DND-41 (cell line): ENCODE measurements at regions not wholly inside any gene's neighbourhood (a gene's known extent, or its start where the extent isn't known, plus 50 kb on each side); places are given as distances from the start of the nearest gene placed in this dataset.
A peak's percentile ranks its signal among the peaks of the same experiment; 100 is the strongest.

ENCODE experiments used
- ATAC-seq: fragments of 200-7000 bp; cut with Tn5 transposase; 3 replicates; pipeline ENCODE4 v1.9.1; 2021; ENCODE audit warnings: low read depth; ENCODE audit not compliant: insufficient read depth
- DNase-seq: peaks from one replicate; pipeline ENCODE4 v3.0.0-alpha.2; 2020
- H2AFZ ChIP-seq: 2 replicates; pipeline ENCODE4 v1.6.0; 2012; ENCODE audit warnings: low read depth, low read length
- H3K27ac ChIP-seq: 2 replicates; pipeline ENCODE4 v1.5.1; 2012; ENCODE audit warnings: low read length, inconsistent platforms
- H3K27me3 ChIP-seq: fragments of 200-600 bp; sonication (generic); 2 replicates; pipeline ENCODE4 v1.6.0; 2012; ENCODE audit warnings: low read length, mild to moderate bottlenecking, inconsistent platforms; ENCODE audit not compliant: insufficient read depth, poor library complexity
- H3K36me3 ChIP-seq: 2 replicates; pipeline ENCODE4 v1.5.1; 2012; ENCODE audit warnings: low read length, inconsistent platforms; ENCODE audit not compliant: insufficient read depth
- H3K4me1 ChIP-seq: 2 replicates; pipeline ENCODE4 v1.5.1; 2012; ENCODE audit warnings: mild to moderate bottlenecking, low read length; ENCODE audit not compliant: insufficient read depth
- H3K4me2 ChIP-seq: 2 replicates; pipeline ENCODE4 v1.6.0; 2012; ENCODE audit warnings: mild to moderate bottlenecking, moderate library complexity, low read length, inconsistent platforms; ENCODE audit not compliant: insufficient read depth
- H3K4me3 ChIP-seq, 2 experiments: fragments of 200-600 bp in 1 of 2; shearing (Covaris generic) in 1 of 2; 2 replicates each; pipeline ENCODE4 v1.5.1; 2012 to 2016; ENCODE audit warnings: inconsistent platforms in 2 of 2, low read length in 2 of 2, mild to moderate bottlenecking in 2 of 2, low read depth in 1 of 2, moderate library complexity in 1 of 2
- H3K79me2 ChIP-seq: 2 replicates; pipeline ENCODE4 v1.6.0; 2012; ENCODE audit warnings: low read length, inconsistent platforms; ENCODE audit not compliant: insufficient read depth
- H3K9ac ChIP-seq: 2 replicates; pipeline ENCODE4 v1.6.0; 2012; ENCODE audit warnings: low read depth, mild to moderate bottlenecking, inconsistent platforms, low read length, moderate library complexity
- H3K9me3 ChIP-seq: 2 replicates; pipeline ENCODE4 v1.5.1; 2012; ENCODE audit warnings: low read length, moderate library complexity, mild to moderate bottlenecking, inconsistent platforms; ENCODE audit not compliant: insufficient read depth, severe bottlenecking
- H4K20me1 ChIP-seq: 2 replicates; pipeline ENCODE4 v1.6.0; 2012; ENCODE audit warnings: low read length; ENCODE audit not compliant: insufficient read depth
- EZH2 ChIP-seq: IDR thresholded peaks from 3 replicates; pipeline ENCODE4 v1.6.1; 2012; ENCODE audit warnings: borderline replicate concordance, low read depth, mild to moderate bottlenecking, moderate library complexity, low read length, inconsistent platforms; ENCODE audit not compliant: severe bottlenecking
- TF ChIP-seq, protein P1 (sequence below): IDR thresholded peaks from 2 replicates; pipeline ENCODE4 v1.5.1; 2012; ENCODE audit warnings: borderline replicate concordance, low read length, moderate library complexity, mild to moderate bottlenecking; ENCODE audit not compliant: poor library complexity, severe bottlenecking; ENCODE audit errors: extremely low read depth

DNA sequence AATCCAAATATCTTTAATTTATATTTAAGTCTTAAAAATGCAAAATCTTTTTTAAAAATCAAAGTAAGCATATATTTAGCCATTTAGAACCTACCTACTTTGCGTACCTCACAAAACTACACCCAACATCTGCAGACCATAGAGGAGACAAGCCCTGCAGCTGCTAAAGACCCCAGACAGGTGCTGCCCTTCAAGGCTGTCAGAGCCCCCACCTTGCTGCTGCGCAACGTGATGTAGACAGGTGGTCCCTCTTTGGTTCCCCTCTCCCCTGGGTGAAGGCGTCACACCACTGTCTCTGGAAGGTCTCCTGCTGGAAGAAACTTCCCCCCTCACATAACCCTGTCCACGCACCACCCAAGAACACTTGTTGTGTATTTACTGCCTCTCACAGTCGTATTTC lies 204.5 kb downstream of the ARRDC4 start:
- H3K27me3 ChIP-seq, result no peaks in the 10 kb centered on the region
- H3K4me1 ChIP-seq, result peaks cover 42% of the 10 kb centered on the region
- H2AFZ ChIP-seq, result no peak overlapping the region
- TF ChIP-seq, protein P1, sequence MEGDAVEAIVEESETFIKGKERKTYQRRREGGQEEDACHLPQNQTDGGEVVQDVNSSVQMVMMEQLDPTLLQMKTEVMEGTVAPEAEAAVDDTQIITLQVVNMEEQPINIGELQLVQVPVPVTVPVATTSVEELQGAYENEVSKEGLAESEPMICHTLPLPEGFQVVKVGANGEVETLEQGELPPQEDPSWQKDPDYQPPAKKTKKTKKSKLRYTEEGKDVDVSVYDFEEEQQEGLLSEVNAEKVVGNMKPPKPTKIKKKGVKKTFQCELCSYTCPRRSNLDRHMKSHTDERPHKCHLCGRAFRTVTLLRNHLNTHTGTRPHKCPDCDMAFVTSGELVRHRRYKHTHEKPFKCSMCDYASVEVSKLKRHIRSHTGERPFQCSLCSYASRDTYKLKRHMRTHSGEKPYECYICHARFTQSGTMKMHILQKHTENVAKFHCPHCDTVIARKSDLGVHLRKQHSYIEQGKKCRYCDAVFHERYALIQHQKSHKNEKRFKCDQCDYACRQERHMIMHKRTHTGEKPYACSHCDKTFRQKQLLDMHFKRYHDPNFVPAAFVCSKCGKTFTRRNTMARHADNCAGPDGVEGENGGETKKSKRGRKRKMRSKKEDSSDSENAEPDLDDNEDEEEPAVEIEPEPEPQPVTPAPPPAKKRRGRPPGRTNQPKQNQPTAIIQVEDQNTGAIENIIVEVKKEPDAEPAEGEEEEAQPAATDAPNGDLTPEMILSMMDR, result no peak
- no peak for TF ChIP-seq EZH2
- H4K20me1 ChIP-seq, result no peaks in the 10 kb centered on the region
- no peak overlapping the region for H3K4me2 ChIP-seq
- DNase-seq (no peak), ATAC-seq (no peak)
- H3K36me3 ChIP-seq, result no peaks in the 10 kb centered on the region; the same call in 1 of the 2 replicates
- no peak overlapping the region for H3K27ac ChIP-seq
- H3K9ac ChIP-seq, result no peak overlapping the region
- H3K79me2 ChIP-seq, result no peaks in the 10 kb centered on the region
- H3K4me3 ChIP-seq, result no peak overlapping the region
- peaks cover 4% of the 10 kb centered on the region for H3K9me3 ChIP-seq

DNA sequence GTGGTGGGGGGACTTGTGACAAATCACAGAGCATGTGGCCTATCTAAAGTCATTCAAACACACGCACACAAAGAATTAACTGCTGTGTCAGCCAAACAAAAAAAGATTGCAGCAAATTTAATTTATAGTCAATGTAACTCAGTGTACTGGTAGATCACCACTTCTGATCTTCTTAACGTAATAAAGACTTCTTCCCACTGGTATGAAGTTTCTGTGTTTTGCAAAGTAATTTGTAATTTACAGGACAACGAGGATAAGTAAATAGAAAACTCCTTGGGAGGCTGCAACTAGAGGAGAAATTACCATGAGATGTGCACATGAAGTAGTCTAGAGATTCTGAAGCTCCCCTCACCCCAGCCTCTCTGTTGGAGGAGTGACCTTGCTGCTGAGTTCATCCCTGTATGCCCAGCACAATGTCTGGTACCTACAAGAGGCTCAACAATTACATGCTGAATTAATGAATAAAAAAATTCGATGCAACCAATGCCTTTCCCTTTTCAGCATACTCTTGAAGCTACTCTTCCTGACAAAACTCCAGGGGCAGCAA lies 207.3 kb downstream of the ARRDC4 start:
- no peak overlapping the region for H2AFZ ChIP-seq
- H3K4me3 ChIP-seq, result no peak overlapping the region
- H3K79me2 ChIP-seq, result no peaks in the 10 kb centered on the region
- H3K27me3 ChIP-seq, result no peaks in the 10 kb centered on the region
- ATAC-seq, result no peak
- no peaks in the 10 kb centered on the region for H3K9me3 ChIP-seq
- no peak overlapping the region for H3K4me2 ChIP-seq
- no peak overlapping the region for H3K27ac ChIP-seq
- DNase-seq, result no peak
- TF ChIP-seq, protein P1, result no peak
- no peak for TF ChIP-seq EZH2
- no peak overlapping the region for H3K9ac ChIP-seq
- H3K36me3 ChIP-seq, result no peaks in the 10 kb centered on the region
- H4K20me1 ChIP-seq, result no peaks in the 10 kb centered on the region
- peaks cover 20% of the 10 kb centered on the region for H3K4me1 ChIP-seq

DNA sequence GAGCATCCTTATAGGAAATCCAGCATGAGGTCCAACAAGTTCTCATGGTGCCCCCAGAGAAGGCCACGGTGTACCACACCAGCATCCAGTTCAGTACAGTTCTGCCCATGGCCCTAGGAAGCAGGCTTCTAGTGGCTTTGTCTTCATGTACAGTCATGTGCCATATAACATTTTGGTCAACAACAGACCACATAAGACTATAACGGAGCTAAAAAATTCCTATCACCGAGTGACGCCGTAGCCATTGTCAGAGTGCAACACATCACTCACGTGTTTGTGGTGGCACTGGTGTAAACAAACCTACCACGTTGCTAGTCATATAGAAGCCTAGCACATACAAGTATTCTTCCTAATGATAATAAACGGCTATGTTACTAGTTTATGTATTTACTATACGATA lies 209.0 kb downstream of the ARRDC4 start:
- H3K27me3 ChIP-seq, result no peaks in the 10 kb centered on the region
- H3K36me3 ChIP-seq, result no peaks in the 10 kb centered on the region
- no peaks in the 10 kb centered on the region for H3K9me3 ChIP-seq
- peak; percentile 74 for DNase-seq
- peaks cover 38% of the 10 kb centered on the region for H3K4me1 ChIP-seq
- no peak overlapping the region for H3K4me2 ChIP-seq
- H2AFZ ChIP-seq, result no peak overlapping the region
- ATAC-seq, result peak; percentile 96
- H3K9ac ChIP-seq, result no peak overlapping the region
- no peaks in the 10 kb centered on the region for H4K20me1 ChIP-seq
- H3K27ac ChIP-seq, result no peak overlapping the region
- no peaks in the 10 kb centered on the region for H3K79me2 ChIP-seq
- no peak for TF ChIP-seq EZH2
- TF ChIP-seq, protein P1, result no peak
- no peak overlapping the region for H3K4me3 ChIP-seq
